GM19468 (cell line): ENCODE measurements at regions not wholly inside any gene's neighbourhood (a gene's known extent, or its start where the extent isn't known, plus 50 kb on each side); places are given as distances from the start of the nearest gene placed in this dataset.

Experiments
- ATAC-seq: cut with Tn5 transposase; IDR thresholded peaks from one replicate; pipeline ENCODE4 v1.9.1; 2021; ENCODE audit warnings: mild to moderate bottlenecking, moderate library complexity, moderate number of reproducible peaks; ENCODE audit not compliant: unreplicated experiment; ENCODE audit errors: extremely low read depth

DNA sequence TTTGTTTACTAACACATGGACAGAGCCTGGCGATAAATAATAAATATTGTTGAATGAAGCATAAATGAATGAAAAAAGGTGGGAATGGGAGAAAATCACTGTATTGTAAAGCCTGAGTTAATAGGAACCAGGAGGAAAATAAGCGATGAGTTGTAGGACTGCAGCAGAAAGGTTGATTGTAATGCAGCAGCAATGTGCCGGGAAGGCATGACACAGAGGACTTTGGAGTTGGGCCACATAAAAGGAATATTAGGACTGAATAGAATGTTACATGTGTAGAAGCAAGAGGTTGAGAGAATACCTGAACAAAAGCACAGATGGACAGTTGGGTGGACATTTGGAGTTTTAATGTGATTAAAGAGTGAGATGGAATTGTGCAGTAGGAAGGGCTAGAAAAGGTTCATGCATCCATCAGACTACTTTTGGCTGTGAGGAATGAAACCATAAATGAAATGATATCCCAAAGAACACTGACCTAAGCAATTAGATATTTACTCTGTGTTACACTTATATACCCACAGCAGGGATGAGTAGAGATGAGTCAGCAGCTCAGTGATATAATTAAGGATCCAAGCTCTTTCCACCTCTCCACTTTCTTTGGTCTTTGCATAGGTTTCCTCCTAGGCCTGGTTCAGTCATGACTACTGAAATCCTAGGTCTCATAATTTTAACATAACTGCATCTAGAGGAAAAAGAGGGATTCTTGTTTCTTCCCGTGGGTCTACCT lies 55.4 kb downstream of the CCER1 start:
- no peak for ATAC-seq

GRCh38 chr12:90897986-90898385 lies 57.0 kb downstream of the CCER1 start:
- ATAC-seq: no peak

DNA sequence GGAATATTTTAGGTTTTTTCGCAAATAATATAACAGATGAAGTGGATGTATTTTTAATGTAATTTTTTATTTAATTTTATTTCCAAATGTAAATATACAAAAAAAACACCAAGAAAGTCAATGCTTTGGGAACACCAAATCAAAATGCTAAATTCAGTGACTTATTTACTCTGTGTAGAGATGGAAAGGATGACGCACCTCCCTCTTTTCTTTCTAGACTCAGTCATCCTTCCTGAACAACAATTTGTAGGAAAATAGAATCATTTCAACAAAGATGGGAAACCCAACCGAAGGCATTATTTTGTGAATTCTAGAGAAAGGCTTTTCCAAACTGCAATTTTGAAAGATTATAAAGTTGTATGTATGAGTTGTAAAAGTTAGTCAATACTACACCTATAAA lies 57.7 kb downstream of the CCER1 start:
- no peak for ATAC-seq

DNA sequence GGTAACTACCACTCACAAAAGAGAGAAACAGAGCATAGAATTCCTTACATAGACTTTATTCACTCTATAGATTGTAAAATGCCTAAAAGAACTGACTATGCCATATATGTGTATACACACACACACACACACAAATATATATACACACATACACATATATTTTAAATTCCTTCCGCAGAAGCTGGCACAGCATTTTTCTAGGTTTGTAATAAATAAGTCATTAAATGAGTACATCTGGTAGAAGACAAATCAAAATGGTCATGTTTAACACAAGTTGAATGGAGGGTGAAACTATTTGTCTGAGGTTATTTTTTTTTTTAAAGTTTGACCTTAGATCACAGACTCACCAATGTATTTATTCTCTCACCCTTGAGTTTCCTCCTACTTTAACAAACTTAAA lies 58.2 kb downstream of the CCER1 start:
- no peak for ATAC-seq

- ATAC-seq: no peak
Observed at GRCh38 chr12:90896164-90896563, 58.8 kb downstream of the CCER1 start.

GRCh38 chr12:90888316-90888715 lies 66.7 kb downstream of the CCER1 start:
- no peak for ATAC-seq

DNA sequence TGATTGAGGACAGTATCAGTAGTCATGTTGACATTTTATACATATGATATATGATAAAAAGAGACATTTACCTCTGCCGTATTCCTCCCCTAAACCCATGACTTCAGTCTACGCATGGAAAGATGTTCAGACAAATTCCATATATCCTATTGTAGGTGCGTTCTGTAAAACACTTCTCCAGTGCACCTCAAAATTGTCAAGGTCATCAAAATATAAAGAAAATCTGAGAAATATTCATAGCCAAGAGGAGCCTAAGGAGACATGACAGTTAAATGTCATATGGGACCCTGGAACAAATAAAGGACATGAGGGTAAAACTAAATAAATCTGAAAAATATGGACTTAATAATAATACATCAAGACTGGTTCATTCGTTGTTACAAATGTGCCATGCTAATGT lies 71.5 kb downstream of the CCER1 start:
- no peak for ATAC-seq

DNA sequence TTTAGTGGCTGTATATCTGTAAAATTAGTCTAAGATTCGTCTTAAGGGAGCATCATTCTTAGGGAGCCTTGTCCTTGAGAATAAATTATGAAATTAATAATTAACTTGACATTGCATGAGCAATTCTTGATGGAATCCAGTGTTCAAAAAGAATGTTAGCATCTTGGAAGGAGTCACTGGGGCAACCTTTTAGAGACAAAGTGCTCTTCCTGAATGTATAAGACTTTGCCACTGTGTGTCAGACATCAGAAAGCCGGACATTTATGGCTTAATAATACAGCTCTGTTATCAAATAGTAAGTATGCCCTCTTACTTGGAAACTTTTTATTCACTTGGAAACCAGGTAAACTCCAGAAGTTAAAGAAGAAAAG lies 83.3 kb downstream of the CCER1 start:
- no peak for ATAC-seq

DNA sequence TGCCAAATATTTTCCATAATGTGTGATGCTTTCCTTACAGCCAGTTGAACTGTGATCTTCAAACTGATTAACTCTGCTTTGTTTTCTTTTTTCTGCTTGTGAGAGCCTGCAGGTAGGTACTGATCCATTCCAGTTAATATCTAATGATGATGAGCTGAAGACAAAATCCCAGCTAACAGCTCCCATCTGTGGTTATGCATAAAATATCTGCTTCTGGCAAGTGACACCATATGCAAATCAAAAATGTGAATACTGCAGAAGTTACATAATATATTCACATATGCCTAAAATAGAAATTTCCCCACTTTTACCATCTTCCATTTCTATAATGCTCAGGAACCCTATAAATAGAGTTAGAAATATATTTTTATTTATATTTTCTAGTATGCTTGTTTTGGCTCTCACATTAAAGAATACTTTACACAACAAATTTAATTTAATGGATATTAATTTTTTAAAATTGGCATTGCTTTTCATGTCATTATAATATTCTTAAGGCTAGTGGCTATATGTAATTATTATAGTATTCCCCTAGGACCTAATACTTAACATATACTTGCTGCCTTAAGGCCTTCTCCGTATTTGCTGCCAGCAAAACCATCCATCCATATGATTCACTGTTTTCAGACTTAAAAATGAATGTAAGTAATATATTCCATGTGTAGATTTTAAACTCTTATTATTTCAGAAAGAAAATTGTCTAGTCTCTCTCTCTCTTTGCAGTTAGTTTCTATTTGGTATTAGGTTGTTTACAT lies 83.8 kb downstream of the CCER1 start:
- no peak for ATAC-seq

DNA sequence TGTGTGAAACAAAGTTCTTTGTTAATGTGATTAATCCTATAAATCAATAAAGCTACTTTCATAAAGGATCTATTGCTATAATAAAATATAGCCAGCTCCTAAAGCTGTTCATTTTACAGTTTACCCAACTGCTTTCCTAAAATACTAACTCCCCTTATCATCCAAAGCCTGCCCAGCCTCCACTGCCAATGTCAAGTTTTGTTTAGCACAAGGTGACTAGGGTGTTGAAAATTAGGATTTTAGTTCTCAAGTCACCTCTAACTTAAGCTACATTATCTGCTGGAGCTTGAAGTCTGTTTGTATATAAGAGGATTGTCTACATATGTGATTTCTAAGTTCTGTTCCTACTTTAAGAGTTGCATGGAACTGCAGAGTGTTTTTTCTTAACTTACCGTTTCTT lies 86.3 kb downstream of the CCER1 start:
- no peak for ATAC-seq

DNA sequence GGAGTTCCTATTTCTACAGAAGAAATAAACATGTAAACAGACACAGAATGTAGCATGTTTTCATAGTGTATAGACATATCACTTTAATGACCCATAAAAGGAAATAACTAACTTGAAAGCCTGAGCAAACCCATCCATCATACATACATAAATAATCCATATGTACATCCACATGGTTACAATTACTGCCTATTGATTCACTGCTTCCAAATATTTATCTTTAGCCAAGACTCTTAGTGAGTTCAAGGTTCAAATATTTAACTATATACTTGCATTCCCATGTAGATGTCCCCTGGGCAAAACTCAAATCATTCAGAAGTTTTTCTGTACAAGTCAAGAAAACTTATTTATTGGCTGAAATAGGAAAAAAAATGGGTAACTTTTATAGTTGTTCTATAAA lies 95.4 kb downstream of the CCER1 start:
- no peak for ATAC-seq

DNA sequence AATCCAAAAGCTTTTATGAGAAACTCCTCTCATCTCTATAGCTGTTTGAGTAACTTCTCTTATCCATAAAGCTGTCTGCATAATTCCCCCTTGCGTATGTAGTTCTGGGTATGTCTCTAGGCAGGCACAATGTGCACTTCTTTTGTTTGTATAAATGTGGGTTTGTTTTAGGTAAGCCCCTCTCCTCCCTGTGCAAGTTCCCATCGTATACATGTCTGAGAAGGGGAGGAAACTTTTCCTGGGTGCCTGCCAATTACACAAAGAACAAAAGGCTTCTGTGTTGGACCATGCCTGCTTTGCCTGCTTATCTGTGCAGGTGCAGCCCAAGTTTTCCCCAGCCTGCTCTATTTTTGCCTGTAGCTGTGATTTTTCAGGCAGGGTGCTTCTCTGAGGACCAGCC lies 96.7 kb downstream of the CCER1 start:
- ATAC-seq: no peak

DNA sequence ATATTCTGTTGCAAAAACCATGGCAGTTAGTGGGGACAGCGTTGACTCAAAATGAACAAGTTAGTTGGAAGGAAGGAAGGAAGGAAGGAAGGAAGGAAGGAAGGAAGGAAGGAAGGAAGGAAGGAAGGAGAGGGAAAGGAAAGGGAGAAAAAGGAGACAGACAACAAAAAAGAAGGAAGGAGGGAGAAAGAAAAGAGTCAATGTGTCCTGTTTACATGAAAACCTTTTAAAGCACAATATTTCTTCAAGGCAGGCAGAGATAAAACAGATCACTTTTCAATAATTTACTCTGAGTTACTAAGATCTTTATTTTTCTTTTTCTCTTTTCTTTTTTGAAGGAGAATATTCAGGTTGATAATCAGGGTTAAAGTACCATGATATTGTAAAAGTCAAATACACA lies 99.4 kb downstream of the CCER1 start:
- ATAC-seq: no peak

DNA sequence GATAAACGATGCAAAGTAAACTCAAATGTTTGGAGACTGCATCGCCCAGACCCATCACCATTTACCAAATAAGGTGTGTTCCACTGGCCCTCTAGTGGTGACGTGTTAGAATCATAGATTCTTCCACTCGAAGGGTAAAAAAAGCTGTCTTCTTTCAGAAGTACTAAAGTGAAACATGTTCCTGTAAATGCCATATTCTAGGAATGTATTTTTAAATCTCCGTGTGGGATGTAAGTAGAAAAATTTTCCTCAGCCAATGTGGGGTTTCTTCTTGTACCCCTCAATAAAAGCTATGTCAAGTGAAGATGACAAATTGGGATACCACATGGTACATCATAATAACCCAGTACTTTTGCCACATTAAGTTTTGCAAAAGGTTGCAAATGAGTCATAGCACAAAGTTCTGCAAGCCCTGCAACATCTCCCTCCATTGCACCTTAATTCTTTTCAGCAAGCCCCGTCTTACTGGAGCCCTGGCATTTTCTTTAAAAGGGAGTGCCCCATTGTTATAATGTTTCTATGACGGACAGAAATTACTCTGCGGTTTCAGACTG lies 100.8 kb downstream of the CCER1 start:
- no peak for ATAC-seq

- ATAC-seq: no peak
Observed at GRCh38 chr12:90851800-90852718, 102.9 kb downstream of the CCER1 start.

GRCh38 chr12:90842477-90842876 lies 112.5 kb downstream of the CCER1 start:
- ATAC-seq: no peak

DNA sequence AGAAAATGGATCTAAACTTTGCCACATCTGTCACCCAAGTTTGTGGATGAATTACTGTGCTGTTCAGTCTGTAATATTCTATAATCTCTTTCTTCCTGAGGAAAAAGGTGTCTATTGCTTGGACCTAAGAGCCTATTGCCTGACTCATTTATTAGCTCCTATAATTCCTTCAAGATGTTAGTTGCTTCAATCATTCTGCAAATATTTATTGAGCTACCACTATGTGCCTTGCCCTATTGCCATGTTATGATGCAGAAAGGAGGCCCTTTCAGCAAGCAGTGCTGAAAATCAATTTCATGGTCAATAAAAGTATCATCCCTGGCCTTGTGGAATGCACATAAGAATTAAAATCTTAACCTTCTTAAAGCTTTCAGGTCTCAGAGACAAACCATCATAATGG lies 113.6 kb downstream of the CCER1 start:
- no peak for ATAC-seq

- ATAC-seq: no peak
Observed at GRCh38 chr12:90839346-90839745, 115.6 kb downstream of the CCER1 start.

GRCh38 chr12:90836689-90837088 lies 118.3 kb downstream of the CCER1 start:
- no peak for ATAC-seq

DNA sequence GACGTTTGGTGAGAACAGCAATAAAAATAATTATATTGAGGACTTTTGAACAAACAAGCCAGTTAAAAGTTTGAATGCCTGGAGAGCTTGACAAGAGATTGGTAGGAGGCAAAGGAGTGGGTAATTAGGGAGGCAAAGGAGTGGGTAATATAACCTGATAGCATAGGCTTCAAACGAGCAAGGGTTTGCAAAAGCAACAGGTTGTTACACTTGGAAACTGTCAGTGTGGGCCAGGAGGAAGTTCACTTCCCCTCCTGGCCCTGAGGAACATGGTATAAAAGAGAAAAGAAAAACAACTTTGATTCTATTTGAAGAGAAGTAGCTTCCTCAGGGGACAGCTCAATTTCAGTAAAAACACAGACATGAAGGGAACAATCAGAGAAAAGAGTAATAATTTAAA lies 121.7 kb downstream of the CCER1 start:
- ATAC-seq: no peak

GRCh38 chr12:90832427-90832826 lies 122.5 kb downstream of the CCER1 start:
- no peak for ATAC-seq
